Endothelial cell of umbilical vein (primary cell): ENCODE measurements at regions not wholly inside any gene's neighbourhood (a gene's known extent, or its start where the extent isn't known, plus 50 kb on each side); places are given as distances from the start of the nearest gene placed in this dataset.

Source experiments
- EZH2 ChIP-seq: IDR thresholded peaks from 2 replicates; pipeline ENCODE4 v1.6.1; 2012; ENCODE audit warnings: borderline replicate concordance, low read depth, mild to moderate bottlenecking, moderate library complexity, low read length, inconsistent platforms; ENCODE audit not compliant: severe bottlenecking
- FOS ChIP-seq: IDR thresholded peaks from 2 replicates; pipeline ENCODE4 v1.6.1; 2011; ENCODE audit warnings: mild to moderate bottlenecking, low read length, moderate library complexity, borderline replicate concordance; ENCODE audit not compliant: insufficient read depth
- GATA2 ChIP-seq: IDR thresholded peaks from 2 replicates; pipeline ENCODE4 v1.7.0; 2011; ENCODE audit warnings: low read depth, mild to moderate bottlenecking, moderate library complexity, mixed read lengths, low read length; ENCODE audit not compliant: insufficient read length, insufficient read depth
- JUN ChIP-seq: IDR thresholded peaks from 2 replicates; pipeline ENCODE4 v1.6.1; 2011; ENCODE audit warnings: borderline replicate concordance, low read depth; ENCODE audit not compliant: insufficient read length, insufficient read depth
- MYC ChIP-seq: IDR thresholded peaks from one replicate; pipeline ENCODE4 v1.6.1; 2011; ENCODE audit warnings: mild to moderate bottlenecking, low read depth, low read length
- POLR2A ChIP-seq: IDR thresholded peaks from 2 replicates; pipeline ENCODE4 v1.6.1; 2012; ENCODE audit warnings: low read depth, mild to moderate bottlenecking, control low read depth, low read length
- POLR2AphosphoS5 ChIP-seq: IDR thresholded peaks from 2 replicates; pipeline ENCODE4 v1.6.1; 2012; ENCODE audit warnings: low read depth, mild to moderate bottlenecking, control low read depth, low read length, moderate library complexity; ENCODE audit not compliant: insufficient read depth
- TF ChIP-seq, protein P1 (sequence below): IDR thresholded peaks from 2 replicates; pipeline ENCODE4 v1.6.1; 2011; ENCODE audit not compliant: insufficient read depth, insufficient read length
- TF ChIP-seq, protein P2 (sequence below), 2 donors: IDR thresholded peaks; 1 replicate in 1 of 2; 2 replicates in 1 of 2; pipeline ENCODE4 v1.5.1; 2011; ENCODE audit warnings: low read length in 2 of 2, mild to moderate bottlenecking in 2 of 2, moderate library complexity in 2 of 2, control low read depth in 1 of 2, inconsistent platforms in 1 of 2, low read depth in 1 of 2; ENCODE audit not compliant: insufficient read depth in 1 of 2; ENCODE audit errors: extremely low read depth in 1 of 2

GRCh38 chr20:19876828-19877460 is 118.9 kb downstream of the RIN2 start:
- TF ChIP-seq FOS (no peak), POLR2A (no peak), POLR2AphosphoS5 (no peak), EZH2 (no peak), GATA2 (no peak), JUN (no peak), MYC (no peak)
- TF ChIP-seq, protein P1, sequence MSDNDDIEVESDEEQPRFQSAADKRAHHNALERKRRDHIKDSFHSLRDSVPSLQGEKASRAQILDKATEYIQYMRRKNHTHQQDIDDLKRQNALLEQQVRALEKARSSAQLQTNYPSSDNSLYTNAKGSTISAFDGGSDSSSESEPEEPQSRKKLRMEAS = no peak
- TF ChIP-seq, protein P2, sequence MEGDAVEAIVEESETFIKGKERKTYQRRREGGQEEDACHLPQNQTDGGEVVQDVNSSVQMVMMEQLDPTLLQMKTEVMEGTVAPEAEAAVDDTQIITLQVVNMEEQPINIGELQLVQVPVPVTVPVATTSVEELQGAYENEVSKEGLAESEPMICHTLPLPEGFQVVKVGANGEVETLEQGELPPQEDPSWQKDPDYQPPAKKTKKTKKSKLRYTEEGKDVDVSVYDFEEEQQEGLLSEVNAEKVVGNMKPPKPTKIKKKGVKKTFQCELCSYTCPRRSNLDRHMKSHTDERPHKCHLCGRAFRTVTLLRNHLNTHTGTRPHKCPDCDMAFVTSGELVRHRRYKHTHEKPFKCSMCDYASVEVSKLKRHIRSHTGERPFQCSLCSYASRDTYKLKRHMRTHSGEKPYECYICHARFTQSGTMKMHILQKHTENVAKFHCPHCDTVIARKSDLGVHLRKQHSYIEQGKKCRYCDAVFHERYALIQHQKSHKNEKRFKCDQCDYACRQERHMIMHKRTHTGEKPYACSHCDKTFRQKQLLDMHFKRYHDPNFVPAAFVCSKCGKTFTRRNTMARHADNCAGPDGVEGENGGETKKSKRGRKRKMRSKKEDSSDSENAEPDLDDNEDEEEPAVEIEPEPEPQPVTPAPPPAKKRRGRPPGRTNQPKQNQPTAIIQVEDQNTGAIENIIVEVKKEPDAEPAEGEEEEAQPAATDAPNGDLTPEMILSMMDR (IDR thresholded peaks at IDR 0.05; ENCODE audit: extremely low read depth in 1 of 2, insufficient read depth in 1 of 2, low read depth in 1 of 2, low read length in 2 of 2) = no peak
